ENCODE measurements at regions not wholly inside any gene's neighbourhood (a gene's known extent, or its start where the extent isn't known, plus 50 kb on each side); places are given as distances from the start of the nearest gene placed in this dataset.
"Not testable (repeated sequence)": the region's sequence is repeated elsewhere in the genome, so short reads cannot be mapped to it uniquely, and the experiment has no call there.

DNA sequence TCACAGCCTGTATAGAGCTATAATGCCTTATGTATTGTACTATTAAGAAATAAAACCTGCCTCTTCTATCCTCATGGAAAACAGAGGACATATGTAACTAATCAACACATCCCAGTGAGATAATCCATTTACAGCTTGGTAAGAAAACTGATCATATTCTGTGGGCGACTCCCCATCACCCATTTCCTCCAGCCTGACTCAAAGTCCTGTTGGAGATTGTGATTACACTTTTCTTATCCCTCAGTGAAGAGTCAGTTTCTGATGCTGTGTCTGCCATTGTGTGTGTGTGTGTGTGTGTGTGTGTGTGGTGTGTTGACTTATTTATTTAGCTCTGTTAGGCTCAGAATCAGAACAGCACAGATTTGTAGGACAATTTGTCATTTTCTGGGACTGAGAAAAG is 212.8 kb downstream of the FGF9 start:
- DNase-seq: no peak

DNA sequence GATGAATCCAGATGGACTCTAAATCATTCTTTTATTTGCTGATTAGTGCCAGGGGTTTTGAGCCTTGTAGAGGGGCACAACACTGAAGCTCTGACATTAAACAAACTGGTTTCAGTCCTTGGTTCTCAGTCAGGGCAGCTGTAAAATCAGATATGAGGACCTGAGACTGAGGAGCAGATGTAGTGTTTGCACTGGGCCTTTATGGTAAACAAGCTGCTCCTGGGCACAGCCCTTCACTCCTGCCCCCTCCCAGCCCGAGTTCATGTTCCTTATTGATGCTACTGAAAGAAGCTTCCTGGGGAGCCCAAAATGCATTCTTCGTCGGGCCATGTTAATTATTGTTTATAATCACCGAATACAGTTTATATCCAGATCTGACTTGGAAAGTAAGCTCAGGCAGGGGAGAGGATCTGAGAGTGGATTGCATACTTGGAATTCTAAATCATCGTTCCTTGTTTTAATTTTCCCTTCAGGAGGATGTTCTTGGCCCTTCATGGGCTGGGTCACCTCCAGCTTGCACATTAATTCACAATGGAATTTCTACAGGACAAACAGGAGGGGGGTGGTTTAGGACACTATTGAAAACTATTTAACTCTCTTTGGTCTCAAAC is 213.5 kb downstream of the FGF9 start:
- no peak for DNase-seq

DNA sequence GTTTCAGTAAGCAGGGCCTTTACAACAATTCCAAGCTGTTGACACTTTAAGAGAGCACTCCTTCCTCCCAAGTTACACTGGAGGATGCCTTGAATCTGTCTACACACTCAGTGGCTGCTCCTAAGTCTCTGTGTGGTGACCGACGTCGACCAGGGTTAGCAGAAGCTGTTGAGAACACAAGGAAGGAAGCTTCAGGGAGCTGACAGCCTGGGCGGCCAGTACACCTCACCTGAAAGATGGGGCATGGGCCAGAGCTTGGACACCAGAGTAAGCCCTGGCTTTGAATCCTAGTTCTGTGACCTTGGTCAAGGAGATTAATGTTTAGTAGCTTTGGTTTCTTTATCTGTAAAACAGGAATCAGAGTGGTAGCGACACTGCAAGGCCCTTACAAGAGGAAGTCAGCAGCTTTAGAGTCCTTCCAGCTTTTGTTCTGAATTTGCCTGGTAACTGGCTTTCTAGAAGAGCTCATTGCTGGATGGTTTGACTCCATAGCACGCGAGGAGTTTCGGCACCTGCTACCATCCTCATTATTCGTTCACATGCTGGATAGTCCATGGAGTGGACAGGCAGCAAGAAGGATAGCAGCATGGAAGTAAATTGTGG is 214.2 kb downstream of the FGF9 start:
- DNase-seq: no peak

DNA sequence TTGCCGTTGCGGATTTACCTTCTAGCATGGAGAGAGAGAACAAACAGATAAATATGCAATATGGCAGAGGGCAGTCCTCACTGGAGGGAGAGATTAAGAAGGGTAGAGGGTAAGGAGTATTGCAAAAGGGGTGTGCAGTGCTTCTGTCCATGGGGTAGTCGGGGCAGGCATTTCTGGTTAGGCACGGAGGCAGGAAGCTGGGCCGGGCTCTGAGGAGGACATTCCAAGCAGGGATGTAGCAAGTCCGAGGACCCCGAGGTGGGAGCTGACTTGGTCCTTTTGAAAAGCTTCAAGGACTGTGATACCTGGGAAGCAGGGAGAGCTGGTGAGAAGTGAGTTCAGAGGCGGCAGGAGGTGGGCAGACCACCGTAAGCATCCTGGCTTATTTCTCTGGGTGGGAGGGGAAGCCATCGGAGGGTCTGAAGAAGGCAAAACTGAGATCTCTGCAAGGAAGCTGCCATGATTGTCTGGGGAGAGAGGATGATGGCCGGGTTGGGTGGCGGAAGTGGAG is 214.9 kb downstream of the FGF9 start:
- no peak for DNase-seq

DNA sequence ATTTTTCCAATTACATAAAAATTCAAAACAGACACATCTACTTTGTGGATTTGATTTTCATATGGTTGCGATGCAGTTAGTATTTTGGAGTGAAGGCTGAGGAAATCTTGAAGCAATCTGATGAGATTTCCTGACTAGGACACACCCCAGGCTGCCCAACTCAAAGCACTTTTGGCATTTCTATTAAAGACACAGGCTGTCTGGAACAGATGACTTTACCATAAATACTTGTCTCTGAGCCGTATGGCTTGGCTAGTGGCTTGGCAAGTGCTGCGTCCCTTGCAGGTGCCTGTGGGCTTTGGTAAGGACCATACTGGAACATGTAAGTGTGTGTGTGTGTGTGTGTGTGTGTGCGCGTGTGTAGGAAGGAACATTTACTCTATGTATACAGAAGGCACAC is 218.8 kb downstream of the FGF9 start:
- DNase-seq: no peak

DNA sequence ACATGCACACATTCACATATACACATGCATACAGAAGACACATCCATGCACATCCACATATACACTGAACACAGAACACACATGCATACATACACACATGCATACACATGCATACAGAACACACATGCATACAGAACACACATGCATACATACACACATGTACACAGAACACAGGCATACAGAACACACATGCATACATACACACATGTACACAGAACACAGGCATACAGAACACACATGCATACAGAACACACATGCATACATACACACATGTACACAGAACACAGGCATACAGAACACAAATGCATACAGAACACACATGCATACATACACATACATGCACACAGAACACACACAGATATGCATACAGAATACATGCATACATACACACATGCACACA is 219.3 kb downstream of the FGF9 start:
- DNase-seq: not testable (repeated sequence)

DNA sequence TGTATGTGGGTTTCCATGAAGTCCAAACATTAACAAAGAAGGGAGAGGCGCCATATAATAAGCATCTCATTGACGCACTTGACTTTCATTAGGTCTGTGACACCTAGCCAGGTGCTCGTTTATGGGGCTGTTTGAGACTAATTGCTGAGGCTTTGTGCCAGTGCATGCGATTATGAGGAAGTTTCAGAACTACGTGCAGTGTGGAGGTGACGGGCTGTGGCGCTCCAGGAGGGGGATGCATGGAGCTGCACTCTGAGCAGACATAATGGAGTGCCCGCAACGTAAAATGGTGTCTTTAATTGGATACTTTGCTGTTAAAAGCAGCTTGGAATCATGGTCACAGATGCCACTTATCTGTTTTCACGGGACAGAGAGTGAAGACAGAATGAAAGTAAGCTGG is 223.2 kb downstream of the FGF9 start:
- DNase-seq: no peak

DNA sequence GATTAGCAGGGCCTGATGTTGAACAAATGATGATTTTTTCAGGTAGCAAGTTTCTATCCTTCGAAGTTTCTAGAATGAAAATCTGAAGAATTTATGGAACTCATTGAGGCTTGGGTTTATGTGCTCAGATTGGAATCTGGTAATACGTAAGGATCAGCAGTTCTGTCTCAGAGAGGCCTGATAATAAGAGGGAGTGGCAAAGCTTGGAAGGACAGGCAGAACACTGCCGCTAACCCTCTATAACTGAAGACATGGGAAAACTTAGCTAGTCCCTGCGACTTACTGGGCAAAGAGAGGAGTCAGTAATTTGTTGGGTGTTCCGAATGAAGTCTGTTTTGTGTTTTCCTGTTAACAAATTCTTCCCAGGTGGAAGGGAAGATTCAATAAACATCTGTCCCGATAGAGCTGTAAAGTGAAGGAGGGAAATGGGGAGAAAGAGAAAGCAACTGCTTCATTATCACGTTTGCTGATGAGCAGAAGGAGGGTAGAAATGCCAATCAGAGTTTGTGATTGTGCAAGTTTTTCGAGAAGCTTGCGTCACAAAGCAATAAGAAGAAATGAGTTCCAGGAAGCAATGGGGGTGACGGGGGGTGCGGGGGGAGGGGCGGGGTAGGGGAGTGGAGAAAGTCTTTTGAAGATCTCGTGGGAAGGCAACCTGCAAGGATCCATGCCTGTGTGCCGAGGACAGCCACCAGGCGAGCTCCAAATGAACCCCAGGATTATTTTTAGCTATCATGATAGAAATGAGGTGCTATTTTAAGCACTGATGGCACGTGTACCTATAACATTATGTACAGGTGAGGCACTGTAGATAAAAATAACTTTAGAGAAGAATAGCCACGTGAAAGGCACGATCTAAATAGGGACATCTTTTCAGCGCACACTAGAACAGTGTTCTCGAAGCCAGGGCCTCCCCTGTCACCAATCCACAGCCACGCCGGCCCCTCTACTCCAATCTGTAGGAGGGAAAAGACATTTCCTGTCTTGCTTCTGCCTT is 224.1 kb downstream of the FGF9 start:
- DNase-seq: no peak

DNA sequence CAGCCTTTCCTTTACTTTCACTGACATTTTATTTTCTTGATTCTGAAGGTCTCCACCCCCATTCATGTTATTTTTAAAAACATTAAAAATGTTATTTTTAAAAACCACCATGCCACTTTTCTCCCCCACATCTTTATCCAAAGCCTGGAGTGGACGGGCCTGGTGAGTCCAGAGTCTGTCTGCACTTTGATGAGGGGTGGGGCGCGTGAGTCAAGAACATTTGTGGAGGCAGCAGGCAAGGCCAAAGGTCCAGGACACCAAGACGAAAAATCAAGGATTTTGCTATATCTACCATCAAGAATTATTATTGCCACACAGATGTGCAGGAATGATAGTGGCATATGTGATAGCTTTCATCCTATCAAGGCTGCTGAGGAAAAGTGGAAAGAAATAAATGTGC is 224.9 kb downstream of the FGF9 start:
- DNase-seq: no peak

DNA sequence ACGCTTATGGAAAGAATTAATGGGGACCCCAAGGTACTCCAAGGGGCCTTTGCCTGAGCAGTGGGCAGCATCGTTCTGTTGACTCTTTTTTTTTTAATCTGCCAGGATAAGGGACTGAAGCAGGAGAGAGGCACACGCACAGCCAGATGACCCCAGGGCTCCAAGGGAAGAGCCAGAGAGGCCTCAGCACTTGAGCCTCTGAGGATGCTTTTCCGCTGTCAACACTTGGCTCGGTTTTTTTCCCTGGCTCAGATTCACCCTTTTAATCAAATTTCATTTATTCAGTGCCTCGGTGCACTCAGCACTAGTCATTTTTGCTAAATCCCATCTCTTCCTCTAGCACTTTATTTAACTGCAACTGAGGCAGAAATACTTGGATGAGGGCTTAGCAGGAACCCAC is 226.3 kb downstream of the FGF9 start:
- DNase-seq: peak; percentile 56

DNA sequence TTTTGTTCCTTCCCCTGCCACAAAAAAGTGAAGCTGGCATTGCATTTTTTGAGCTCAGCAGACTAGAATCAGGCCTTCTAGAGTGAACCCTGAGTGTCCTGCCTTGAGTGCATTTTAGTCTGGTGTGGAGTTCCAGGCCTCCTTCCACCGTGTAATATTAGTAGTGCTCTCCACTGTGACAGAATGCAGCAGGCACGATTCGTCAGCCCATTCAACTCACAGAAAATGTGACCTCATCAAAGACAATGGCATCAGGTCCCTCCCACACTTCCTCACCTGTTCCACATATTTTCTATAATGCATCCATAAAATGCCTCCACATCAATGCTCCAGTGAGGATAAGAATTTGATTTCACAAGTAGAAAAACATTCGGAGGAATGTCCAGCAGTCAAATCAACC is 227.6 kb downstream of the FGF9 start:
- no peak for DNase-seq

DNA sequence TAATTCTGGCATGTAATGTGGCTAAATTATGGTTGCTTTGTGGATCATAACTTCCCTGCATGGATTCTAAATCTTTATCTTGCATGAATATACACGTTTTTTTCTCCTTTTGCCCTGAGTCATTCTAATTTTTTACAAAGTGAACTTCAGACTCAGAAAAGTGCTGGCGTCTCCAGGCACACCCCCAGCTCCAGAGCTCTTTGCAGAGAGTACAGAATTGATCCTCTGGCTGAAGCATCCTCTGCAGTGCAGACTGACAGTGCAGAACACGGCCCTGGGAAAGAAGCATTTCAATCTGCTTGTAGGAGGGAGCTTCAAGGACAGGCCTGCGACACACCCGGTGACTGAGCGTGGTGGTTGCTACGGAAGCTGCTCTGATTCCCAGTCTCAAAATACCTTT is 228.1 kb downstream of the FGF9 start:
- no peak for DNase-seq

DNA sequence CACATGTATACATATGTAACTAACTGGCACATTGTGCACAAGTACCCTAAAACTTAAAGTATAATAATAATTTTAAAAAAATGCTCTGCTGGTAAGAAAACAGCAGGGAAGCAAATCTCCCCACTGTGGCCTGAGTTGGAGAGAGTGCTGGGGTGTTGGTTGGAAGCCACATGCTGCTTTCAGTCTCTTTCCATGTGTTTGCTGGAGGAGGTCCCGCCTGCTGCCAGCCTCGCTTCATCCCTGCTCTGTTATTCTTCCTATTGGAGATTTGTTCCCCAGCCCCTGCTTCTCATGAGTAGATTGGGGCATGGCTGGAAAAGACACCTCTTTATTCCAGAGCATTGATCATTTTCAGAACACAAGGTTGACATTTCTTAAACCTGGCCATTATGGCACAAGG is 230.5 kb downstream of the FGF9 start:
- no peak for DNase-seq

DNA sequence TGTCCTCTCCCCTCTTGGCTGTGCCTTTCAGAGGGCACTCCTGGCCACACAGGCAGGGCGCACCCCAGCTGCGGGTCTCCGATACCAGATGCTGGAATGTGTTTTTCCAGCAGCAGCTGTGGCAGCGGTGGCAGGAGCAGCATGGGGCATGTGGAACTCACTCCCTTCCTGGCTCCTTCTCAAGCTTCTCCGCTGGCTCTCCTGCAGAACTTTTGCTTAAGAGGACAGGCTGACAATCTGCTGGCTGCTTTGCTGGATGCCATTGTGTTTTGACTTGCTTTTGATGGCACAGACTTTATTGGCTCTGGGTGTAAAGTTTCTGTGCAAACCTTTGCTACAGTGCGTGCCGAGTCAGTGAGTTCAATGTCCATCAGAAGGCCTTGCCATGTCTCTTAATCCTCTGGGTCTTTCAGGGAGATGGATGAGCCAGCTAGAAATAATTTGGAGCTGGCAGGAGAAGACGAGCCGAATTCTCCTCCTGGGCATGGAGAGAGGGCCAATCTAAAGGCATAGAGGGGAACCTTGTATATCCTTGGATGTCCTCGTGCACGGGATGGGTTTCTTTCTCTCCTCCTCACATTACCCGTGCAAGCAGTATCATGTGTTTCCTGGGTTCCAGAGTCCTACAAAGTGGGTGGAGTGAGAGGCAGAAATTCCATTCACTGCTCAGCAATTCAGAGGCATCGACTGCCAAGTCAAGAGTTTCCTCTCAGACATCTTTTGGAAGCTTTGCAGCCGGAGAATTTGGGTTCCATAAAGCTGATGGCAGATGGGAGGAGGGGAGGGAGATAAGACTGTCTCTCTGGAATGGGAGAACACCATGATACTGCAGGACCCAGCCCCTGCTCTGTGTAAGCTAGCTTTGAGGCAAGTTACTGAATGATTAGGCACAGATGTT is 231.2 kb downstream of the FGF9 start:
- DNase-seq: no peak

DNA sequence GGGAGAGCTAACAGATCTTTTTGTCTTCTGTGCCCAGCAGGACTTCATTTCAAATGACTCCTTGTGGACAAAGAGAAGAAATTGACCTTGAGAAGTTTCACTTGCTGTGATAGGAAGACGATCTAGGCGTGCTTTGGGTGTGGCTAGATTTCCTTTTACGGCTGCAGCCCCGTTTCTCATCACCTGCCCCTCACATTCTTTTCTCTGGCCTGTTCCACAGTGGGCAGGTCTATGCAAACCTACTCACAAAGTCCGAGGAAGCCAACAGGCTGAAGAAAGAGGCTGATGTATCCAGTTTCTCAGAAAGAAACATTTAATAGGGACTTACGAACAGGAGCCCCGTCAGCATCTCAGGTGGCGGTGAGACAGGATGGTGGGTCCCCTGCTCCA is 231.8 kb downstream of the FGF9 start:
- no peak for DNase-seq

DNA sequence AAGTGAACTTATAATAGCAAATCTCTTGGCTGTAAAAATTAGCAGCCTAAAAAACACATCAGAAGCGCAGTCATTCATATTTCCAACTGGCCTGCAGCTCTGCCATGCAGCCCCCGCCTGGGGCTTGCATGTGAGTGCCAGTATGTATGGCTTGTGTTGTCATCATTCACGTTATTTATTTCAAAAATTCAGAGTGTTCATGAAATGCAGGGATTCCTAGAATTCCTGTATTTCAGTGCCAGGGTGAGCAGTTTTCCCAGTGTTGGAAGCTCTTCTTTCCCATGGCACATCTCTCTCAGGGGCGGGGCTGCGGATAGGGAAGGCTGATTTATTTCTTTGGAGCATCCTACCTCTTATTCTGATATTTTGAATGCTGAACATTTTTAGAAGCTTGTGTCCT is 234.6 kb downstream of the FGF9 start:
- no peak for DNase-seq

DNA sequence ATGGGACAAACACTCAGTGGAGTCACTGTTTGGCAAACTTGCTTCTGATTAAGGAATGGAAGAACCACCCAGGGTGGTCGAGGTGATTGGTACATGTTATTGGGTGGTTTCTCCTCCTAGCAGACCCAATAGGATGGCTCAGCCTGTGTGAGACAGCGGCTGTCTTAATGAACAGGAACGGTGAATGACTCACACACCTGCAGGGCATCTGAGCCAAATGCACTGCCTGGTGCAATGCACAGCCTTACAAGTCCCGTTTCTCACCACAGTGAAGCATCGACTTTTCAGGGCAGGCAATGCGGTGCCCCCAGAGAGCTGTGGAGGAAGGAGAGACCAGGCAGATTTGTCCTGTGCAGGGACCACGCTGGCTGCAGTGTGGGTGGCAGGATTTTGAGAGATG is 238.5 kb downstream of the FGF9 start:
- no peak for DNase-seq

DNA sequence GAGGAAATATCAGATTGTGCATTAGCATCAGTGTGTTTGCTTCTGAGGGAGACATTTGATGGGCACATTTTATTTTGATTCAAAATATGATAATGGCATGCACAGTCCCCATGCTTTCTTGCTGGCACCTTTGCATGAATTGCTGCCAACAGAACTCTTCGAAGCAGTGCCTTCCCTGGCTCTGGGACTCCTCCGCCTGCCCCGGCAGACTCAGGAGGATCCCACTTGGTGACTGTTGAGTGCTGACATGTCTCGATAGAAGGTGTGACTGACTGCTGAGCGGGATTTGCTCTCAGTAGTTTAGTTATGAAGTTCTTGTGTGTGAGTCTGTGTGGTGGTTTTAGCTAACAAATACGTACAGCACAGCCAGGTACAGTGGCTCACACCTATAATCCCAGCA is 239.7 kb downstream of the FGF9 start:
- no peak for DNase-seq

DNA sequence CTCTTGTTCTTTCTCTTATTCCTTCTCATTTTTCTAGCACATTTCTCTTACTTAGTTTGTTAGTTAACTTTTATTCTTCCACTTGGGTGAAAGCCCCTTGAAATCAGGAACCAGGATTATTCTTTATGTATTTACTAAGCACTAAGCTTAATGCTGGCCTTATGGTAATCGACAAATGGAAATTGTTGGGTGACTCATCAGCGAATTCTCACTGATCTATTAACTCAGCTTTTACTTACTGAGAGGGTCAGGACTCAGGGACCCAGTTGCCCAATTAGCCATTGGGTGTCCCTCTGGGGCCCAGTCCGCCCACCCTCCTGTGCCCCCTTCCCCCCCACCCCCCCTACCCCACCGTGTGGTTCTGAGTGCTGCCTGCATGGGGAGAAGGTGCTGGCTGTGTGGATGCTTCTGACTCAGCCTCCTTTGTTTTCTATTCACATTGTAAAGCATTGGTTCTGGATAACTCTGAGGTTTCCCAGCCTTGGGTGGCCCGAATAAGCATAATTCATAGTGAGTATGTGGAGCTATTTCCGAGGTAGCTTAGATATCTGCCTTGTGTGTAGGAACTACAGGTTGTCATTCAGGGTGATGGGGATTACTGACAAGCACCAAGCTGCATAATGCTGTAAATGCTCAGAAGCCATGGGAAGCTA is 240.9 kb downstream of the FGF9 start:
- no peak for DNase-seq

DNA sequence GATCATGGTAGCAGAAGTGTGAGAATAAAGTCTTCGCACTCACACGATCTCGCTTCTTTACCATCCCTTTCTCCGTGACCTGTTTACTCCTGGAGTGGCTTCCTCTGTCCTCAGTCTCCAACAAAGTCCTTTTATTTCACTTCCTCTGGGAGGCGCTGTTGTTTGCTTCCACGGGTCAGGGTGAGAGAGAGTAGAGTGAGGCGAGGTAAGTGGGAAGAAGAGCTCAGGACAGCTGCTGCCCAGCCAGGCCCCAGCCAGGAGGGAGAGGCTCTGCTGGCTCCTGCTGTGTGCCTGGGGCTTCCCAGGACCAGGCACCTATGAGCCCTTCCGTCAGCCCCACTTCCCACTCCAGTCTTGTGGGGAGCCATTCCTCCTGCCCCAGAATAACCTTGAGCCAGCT is 242.1 kb downstream of the FGF9 start:
- DNase-seq: no peak

DNA sequence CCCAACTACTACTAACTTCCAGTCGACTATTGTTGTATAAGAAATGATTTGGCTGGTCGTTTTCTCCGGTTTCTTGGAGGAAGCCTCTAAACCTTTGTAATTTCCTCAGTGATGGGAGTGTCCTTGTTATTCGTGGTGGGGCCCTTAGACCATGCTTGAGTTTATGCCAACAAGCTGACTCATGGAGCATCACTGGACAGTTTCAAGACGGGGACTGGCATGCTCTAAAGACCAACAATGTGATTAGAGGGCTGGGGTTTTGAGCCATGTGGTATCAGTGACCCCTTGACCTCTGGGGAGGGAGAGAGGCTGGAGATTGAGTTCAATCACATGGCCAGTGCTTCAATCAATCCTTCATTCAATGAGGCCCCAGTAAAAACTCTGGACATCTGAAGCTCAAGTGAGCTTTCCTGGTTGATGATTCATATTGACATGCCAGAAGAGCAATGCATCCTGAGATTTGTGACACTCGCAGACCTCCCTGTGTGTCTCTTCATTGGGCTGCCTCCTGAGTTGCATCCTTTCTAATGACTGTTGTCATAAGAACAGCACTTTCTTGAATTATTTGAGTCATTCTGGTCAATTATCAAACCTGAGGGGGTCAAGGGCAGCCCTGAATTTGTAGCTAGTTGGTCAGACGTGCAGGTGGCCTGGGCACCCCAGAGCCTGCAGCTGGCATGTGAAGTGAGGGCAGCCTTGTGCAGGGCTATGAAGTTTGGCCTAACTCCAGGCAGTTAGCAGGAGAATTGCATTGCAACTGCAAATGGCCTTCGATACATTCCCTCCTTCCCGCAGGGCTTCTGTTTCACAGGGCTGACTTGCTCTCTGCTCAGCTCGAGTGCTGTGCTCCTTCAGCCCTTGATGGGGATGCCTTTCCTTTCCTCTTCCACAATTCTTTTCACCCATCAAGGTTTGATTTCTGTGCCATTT is 246.5 kb downstream of the FGF9 start:
- no peak for DNase-seq

Data from DMS79 (cell line).